SK-N-SH (cell line): ENCODE measurements at regions not wholly inside any gene's neighbourhood (a gene's known extent, or its start where the extent isn't known, plus 50 kb on each side); places are given as distances from the start of the nearest gene placed in this dataset.

ENCODE experiments used
- CTCF ChIP-seq: fragments of 200-600 bp; sonication (generic); IDR thresholded peaks from 2 replicates; pipeline ENCODE4 v1.6.1; 2017; ENCODE audit warnings: antibody characterized with exemption, mild to moderate bottlenecking, moderate library complexity
- ELF1 ChIP-seq: IDR thresholded peaks from 2 replicates; pipeline ENCODE4 v1.4.0; 2012
- EP300 ChIP-seq, 2 experiments: IDR thresholded peaks; 2 replicates each; pipeline versions ENCODE4 v1.4.0 to v1.6.1; 2012; ENCODE audit warnings: borderline replicate concordance in 1 of 2, low read depth in 1 of 2, low read length in 1 of 2
- EZH2phosphoT487 ChIP-seq: fragments of 200-600 bp; sonication (generic); IDR thresholded peaks from 2 replicates; pipeline ENCODE4 v1.6.1; 2017; ENCODE audit warnings: low read depth, mixed run types, mild to moderate bottlenecking, antibody characterized with exemption, moderate library complexity, borderline replicate concordance
- MAX ChIP-seq: IDR thresholded peaks from 2 replicates; pipeline ENCODE4 v1.4.0; 2012; ENCODE audit warnings: low read depth
- MXI1 ChIP-seq: IDR thresholded peaks from 2 replicates; pipeline ENCODE4 v1.6.1; 2012; ENCODE audit warnings: mild to moderate bottlenecking, low read depth, low read length, improper control_type of control experiment

GRCh38 chr6:8527818-8528217, 92.5 kb upstream of the SLC35B3 start:
- TF ChIP-seq MAX, result no peak
- TF ChIP-seq ELF1, result no peak
- no peak for TF ChIP-seq EP300 (IDR thresholded peaks at IDR 0.05; ENCODE audit: borderline replicate concordance in 1 of 2, low read depth in 1 of 2, low read length in 1 of 2)
- TF ChIP-seq EZH2phosphoT487, result no peak
- no peak for TF ChIP-seq CTCF
- no peak for TF ChIP-seq MXI1
